ENCODE measurements at regions not wholly inside any gene's neighbourhood (a gene's known extent, or its start where the extent isn't known, plus 50 kb on each side); places are given as distances from the start of the nearest gene placed in this dataset. TPM values are rescaled to one million over a fixed set of nuclear protein-coding genes. Genes with fewer than 3 reads are reported as not detected.

DNA sequence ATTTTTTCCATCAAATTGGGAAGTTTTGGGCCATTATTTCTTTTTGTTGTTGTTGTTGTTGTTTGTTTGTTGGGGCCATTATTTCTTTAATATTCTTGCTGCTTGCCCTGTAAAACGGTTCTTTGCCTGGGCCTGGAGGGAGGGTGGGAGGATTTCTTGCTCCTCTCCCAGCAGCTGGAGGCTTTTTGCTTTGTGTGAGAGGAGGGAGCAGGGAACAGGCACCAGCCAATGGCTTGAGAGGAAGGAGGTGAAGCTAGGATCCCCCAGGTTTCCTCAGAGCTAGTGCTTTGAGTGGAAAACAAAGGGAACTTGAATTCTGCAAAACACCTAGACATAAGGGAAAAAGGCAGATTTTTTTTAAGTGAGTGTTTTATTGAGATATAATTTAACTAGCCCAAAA lies 61.2 kb upstream of the DNAJC19 start:
- no peak overlapping the region for H3K14ac ChIP-seq (ENCODE audit: low read length)
- H2BK5ac ChIP-seq (ENCODE audit: low read length): no peak overlapping the region
- no peak overlapping the region for H3K4me3 ChIP-seq (ENCODE audit: low read length in 2 of 2)
- no peaks in the 10 kb centered on the region for H3K79me1 ChIP-seq (ENCODE audit: low read depth, low read length)
- H2BK12ac ChIP-seq (ENCODE audit: low read length): no peak overlapping the region
- no peak overlapping the region for H4K91ac ChIP-seq (ENCODE audit: low read depth, low read length, poor library complexity)
- H3K18ac ChIP-seq (ENCODE audit: low read length): no peak overlapping the region
- no peak overlapping the region for H2BK120ac ChIP-seq (ENCODE audit: low read depth, low read length)
- H3K27ac ChIP-seq (replicated peaks; ENCODE audit: low read length): no peak overlapping the region
- peaks cover 0 to 2% of the 10 kb centered on the region in 2 donors for H3K9me3 ChIP-seq (replicated peaks in 1 of 2; ENCODE audit: control insufficient read depth in 2 of 2, insufficient read depth in 1 of 2, low read depth in 1 of 2, low read length in 2 of 2)
- no peak overlapping the region for H3K9ac ChIP-seq (ENCODE audit: low read depth, low read length, poor library complexity)
- H2AFZ ChIP-seq (ENCODE audit: low read length): no peak overlapping the region
- no peak overlapping the region for H2AK5ac ChIP-seq (ENCODE audit: low read depth, low read length)
- H3K36me3 ChIP-seq (replicated peaks in 1 of 2; ENCODE audit: control insufficient read depth in 2 of 2, insufficient read depth in 2 of 2, low read length in 2 of 2): no peaks in the 10 kb centered on the region
- no peak for DNase-seq (ENCODE audit: low spot score)
- H3K4me1 ChIP-seq (ENCODE audit: control insufficient read depth in 2 of 2, insufficient read depth in 1 of 2, low read depth in 1 of 2, low read length in 2 of 2): no peaks in the 10 kb centered on the region
- H4K8ac ChIP-seq (ENCODE audit: low read depth, low read length): no peak overlapping the region
- no CpG with 5 or more reads among the region's 1 CpG for WGBS, 2 donors (ENCODE audit: extremely low coverage in 2 of 2, insufficient read length in 2 of 2, insufficient replicate concordance in 1 of 2)
- no peaks in the 10 kb centered on the region for H3K27me3 ChIP-seq (ENCODE audit: control insufficient read depth in 3 of 3, insufficient read depth in 3 of 3, low read depth in 1 of 3, low read length in 3 of 3)
- no peak overlapping the region for H3K4me2 ChIP-seq (ENCODE audit: insufficient read depth, low read length, poor library complexity, severe bottlenecking)
- H3K4ac ChIP-seq (ENCODE audit: low read length): no peak overlapping the region
- H2BK15ac ChIP-seq (ENCODE audit: low read length): no peak overlapping the region
- H3K23ac ChIP-seq (ENCODE audit: low read depth, low read length, poor library complexity): no peak overlapping the region

DNA sequence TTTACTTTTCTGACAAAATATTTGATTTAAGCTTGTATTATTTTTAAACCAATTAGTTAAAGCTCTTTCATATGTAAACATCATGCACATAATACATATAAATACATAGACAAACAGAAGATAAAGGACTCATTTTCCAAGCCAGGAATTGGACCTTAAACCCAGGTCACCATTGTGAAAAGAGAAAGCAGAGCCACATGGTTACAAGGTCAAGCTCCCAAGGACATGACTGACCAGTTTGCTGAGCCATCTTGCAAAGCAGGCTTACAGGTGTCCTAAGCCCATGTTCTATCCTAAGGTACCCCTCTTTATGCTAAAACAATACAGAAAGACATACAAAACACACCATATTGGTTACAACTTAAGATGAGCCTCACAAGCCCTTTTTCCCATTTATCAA lies 50.5 kb upstream of the DNAJC19 start:
- no peaks in the 10 kb centered on the region for H3K36me3 ChIP-seq (replicated peaks in 1 of 2; ENCODE audit: control insufficient read depth in 2 of 2, insufficient read depth in 2 of 2, low read length in 2 of 2)
- H2AFZ ChIP-seq (ENCODE audit: low read length): no peak overlapping the region
- H2BK120ac ChIP-seq (ENCODE audit: low read depth, low read length): no peak overlapping the region
- H3K27ac ChIP-seq (replicated peaks; ENCODE audit: low read length): no peak overlapping the region
- H3K79me1 ChIP-seq (ENCODE audit: low read depth, low read length): no peaks in the 10 kb centered on the region
- no peaks in the 10 kb centered on the region for H3K9me3 ChIP-seq (replicated peaks in 1 of 2; ENCODE audit: control insufficient read depth in 2 of 2, insufficient read depth in 1 of 2, low read depth in 1 of 2, low read length in 2 of 2)
- no peak overlapping the region for H4K91ac ChIP-seq (ENCODE audit: low read depth, low read length, poor library complexity)
- H3K4me1 ChIP-seq (ENCODE audit: control insufficient read depth in 2 of 2, insufficient read depth in 1 of 2, low read depth in 1 of 2, low read length in 2 of 2): no peaks in the 10 kb centered on the region
- H3K27me3 ChIP-seq (ENCODE audit: control insufficient read depth in 3 of 3, insufficient read depth in 3 of 3, low read depth in 1 of 3, low read length in 3 of 3): no peaks in the 10 kb centered on the region
- H2AK5ac ChIP-seq (ENCODE audit: low read depth, low read length): no peak overlapping the region
- H3K4ac ChIP-seq (ENCODE audit: low read length): no peak overlapping the region
- no peak overlapping the region for H2BK15ac ChIP-seq (ENCODE audit: low read length)
- H2BK12ac ChIP-seq (ENCODE audit: low read length): no peak overlapping the region
- H3K4me3 ChIP-seq (ENCODE audit: low read length in 2 of 2): no peak overlapping the region
- H2BK5ac ChIP-seq (ENCODE audit: low read length): no peak overlapping the region
- H3K18ac ChIP-seq (ENCODE audit: low read length): no peak overlapping the region
- H3K4me2 ChIP-seq (ENCODE audit: insufficient read depth, low read length, poor library complexity, severe bottlenecking): no peak overlapping the region
- H3K9ac ChIP-seq (ENCODE audit: low read depth, low read length, poor library complexity): no peak overlapping the region
- no peak overlapping the region for H3K23ac ChIP-seq (ENCODE audit: low read depth, low read length, poor library complexity)
- DNase-seq (ENCODE audit: low spot score): no peak
- no peak overlapping the region for H3K14ac ChIP-seq (ENCODE audit: low read length)
- no peak overlapping the region for H4K8ac ChIP-seq (ENCODE audit: low read depth, low read length)

Small RNA genes lying in the stretch of these regions (small RNA-seq; reads per million reads assigned to genes)
- gene AC083904.1 (ENCODE audit: insufficient read depth) (not detected), gene RNU6-4P (ENCODE audit: insufficient read depth) (not detected)
